Astrocyte of the hippocampus (primary cell): ENCODE measurements at regions not wholly inside any gene's neighbourhood (a gene's known extent, or its start where the extent isn't known, plus 50 kb on each side); places are given as distances from the start of the nearest gene placed in this dataset.

Experiments
- DNase-seq: peaks from one replicate; pipeline ENCODE4 v3.0.0; 2011; ENCODE audit warnings: low read depth, low spot score

GRCh38 chr12:13596714-13597113 lies 384.7 kb downstream of the GRIN2B start:
- no peak for DNase-seq

- peak; percentile 14 for DNase-seq
Observed at GRCh38 chr12:13595536-13596443, 385.6 kb downstream of the GRIN2B start.

- DNase-seq: no peak
Observed at GRCh38 chr12:13594731-13595514, 386.5 kb downstream of the GRIN2B start.

- DNase-seq: peak; percentile 66
Observed at GRCh38 chr12:13592063-13592942, 389.1 kb downstream of the GRIN2B start.

GRCh38 chr12:13591488-13591887 lies 389.9 kb downstream of the GRIN2B start:
- peak; percentile 18 for DNase-seq

- DNase-seq: no peak
Observed at GRCh38 chr12:13591059-13591458, 390.3 kb downstream of the GRIN2B start.

- DNase-seq: no peak
Observed at GRCh38 chr12:13588574-13588973, 392.0 kb downstream of the EMP1 start.

GRCh38 chr12:13587721-13588390 lies 391.3 kb downstream of the EMP1 start:
- DNase-seq: peak; percentile 31

DNA sequence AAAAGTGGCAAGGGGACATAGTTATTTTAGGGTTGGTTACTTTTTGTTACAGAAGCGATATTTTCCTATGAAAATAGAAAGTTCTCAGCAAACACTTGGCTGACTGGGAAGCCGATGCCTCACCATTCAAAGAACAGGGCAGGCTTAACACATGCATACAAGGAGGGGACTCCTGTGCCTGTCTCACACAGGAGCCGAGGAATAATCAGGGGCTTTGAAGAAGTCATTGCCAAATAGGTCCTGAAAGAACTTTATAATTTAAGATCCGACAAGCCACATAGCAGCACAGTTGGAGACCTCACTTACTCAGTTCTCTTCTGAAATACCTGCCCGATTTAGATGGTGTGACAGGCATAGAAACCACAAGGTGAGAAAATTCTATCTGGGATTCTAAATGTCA lies 389.8 kb downstream of the EMP1 start:
- DNase-seq: no peak

DNA sequence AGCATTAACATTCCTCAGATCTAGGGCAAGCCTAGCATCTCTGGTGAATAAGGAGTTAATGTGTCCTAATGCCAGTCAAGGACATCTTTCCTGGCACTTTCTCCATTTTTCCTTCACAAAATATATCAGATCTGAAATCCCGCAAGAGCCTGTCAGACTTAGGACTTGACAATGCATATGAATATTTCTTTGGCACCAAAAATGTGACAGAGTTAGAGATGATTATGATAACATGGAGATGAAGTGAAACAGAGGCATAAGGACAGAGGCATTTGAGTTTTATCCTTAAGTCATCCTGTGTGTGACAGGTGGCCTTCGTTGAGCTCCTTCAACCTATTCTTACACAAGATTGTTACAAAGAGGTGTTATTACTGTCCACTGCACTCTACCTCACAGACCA lies 388.0 kb downstream of the EMP1 start:
- no peak for DNase-seq

DNA sequence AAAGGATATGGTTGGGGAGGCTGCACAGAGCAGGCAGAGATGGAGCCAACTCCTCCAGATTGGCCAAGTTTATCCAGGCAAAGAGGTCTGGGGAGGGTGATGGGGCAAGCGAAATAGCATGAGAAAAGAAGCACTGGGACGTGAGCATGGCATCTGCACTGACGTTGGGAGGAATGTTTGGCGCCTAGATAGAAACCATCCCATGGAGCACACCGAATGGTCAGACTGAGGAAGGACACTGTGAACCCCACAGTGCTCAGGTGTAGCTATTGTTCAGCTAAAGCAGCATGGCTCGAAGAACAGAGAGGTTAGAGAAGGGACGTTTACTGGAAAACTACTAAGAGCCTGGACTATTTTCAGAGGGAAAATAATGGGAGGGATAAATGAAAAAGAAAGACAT lies 387.1 kb downstream of the EMP1 start:
- no peak for DNase-seq

DNA sequence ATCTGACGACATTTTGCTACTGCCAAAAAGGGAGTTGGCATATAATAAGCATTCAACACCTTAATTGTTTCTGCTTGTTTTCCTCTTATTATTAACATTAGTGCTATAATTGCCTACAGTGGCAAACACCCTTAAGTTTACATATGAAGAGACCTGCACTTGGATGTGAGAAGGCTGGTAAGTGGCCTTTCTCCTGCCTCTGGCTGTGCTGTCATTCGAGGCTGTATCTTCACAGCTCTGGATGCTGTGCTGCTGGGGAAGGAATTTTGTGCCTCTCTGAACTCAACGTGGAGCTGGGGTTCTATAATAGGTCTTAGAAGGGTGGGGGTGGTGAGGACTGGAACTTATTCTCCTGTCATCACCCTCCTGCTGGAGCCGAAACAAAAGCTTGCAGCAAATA lies 385.9 kb downstream of the EMP1 start:
- no peak for DNase-seq

- no peak for DNase-seq
Observed at GRCh38 chr12:13581031-13581430, 384.5 kb downstream of the EMP1 start.

- no peak for DNase-seq
Observed at GRCh38 chr12:13580206-13580605, 383.7 kb downstream of the EMP1 start.

GRCh38 chr12:13576935-13577500 lies 380.5 kb downstream of the EMP1 start:
- no peak for DNase-seq

- peak; percentile 69 for DNase-seq
Observed at GRCh38 chr12:13573698-13574321, 377.3 kb downstream of the EMP1 start.

GRCh38 chr12:13571035-13571434 lies 374.5 kb downstream of the EMP1 start:
- no peak for DNase-seq

DNA sequence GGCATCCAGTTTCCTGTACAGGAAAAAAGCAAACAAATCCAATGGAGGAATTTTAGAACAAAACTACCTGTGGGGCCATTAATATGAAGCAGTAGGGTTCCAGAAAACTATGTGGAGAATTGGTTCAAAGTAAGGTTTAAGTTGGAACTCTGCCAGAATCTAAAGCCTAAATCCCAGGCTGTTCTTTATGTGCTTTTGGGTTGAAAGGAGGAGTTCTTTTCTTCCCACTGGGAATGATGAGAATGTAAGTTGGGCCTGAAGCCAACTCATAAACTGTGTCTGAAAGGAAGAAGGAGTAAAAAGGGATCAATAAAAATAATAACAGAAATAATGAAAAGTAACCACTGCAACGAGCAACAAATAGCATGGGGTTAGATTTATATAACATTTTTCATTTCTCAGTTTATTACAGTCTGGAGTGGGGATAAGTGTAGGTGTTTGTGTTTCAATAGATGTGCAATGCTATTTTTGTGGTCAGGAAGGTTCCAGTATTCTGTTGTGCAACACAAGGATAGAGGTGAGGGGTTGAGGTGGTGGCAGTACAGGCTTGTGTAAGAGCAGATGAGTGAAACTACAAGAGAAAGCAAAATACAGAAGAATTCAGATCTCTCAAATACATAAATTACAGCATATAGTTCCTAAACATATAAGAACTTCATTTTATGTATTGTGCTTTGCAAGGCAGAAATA lies 373.6 kb downstream of the EMP1 start:
- DNase-seq: peak; percentile 23

GRCh38 chr12:13566292-13566691 lies 369.8 kb downstream of the EMP1 start:
- DNase-seq: peak; percentile 32
